HL-60 (cell line): ENCODE measurements at regions not wholly inside any gene's neighbourhood (a gene's known extent, or its start where the extent isn't known, plus 50 kb on each side); places are given as distances from the start of the nearest gene placed in this dataset.
"Not testable (repeated sequence)": the region's sequence is repeated elsewhere in the genome, so short reads cannot be mapped to it uniquely, and the experiment has no call there.

Experiments
- CTCF ChIP-seq: IDR thresholded peaks from one replicate; pipeline ENCODE4 v1.5.1; 2011; ENCODE audit warnings: low read length, control low read depth, inconsistent platforms; ENCODE audit not compliant: insufficient read depth
- GABPA ChIP-seq: IDR thresholded peaks from 2 replicates; pipeline ENCODE4 v1.6.1; 2012; ENCODE audit warnings: low read depth
- REST ChIP-seq: IDR thresholded peaks from 2 replicates; pipeline ENCODE4 v1.6.1; 2012; ENCODE audit warnings: low read depth; ENCODE audit not compliant: insufficient replicate concordance

- TF ChIP-seq CTCF, GABPA, REST: not testable (repeated sequence)
Observed at GRCh38 chr13:33572322-33572721, 245.6 kb upstream of the RFC3 start.
